ENCODE measurements at regions not wholly inside any gene's neighbourhood (a gene's known extent, or its start where the extent isn't known, plus 50 kb on each side); places are given as distances from the start of the nearest gene placed in this dataset.

DNA sequence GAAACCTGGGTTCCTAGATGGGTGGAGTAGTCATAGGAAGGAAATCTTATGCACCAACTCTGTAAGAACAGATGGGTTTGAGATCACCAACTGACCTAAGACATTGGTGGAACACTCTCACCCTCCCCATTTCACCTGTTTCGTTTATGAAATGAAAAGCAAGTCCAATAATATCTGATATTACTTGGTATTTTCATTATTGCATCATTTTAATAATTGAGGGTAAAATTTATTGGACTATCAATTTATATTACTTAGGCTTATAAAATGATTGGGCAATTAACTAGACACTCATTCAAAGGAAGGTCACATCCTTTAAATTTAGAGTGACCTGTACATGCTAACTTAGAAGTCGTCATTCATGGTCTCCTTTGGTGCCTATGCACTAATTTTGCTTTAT is 503.9 kb downstream of the TAFA4 start:
- H3K9me3 ChIP-seq (ENCODE audit: severe bottlenecking) = no peaks in the 10 kb centered on the region
- H3K36me3 ChIP-seq = no peaks in the 10 kb centered on the region
- no peak overlapping the region for H3K4me3 ChIP-seq (ENCODE audit: low read depth, low read length)
- H3K27me3 ChIP-seq (ENCODE audit: insufficient read depth, low read depth, severe bottlenecking) = no peaks in the 10 kb centered on the region
- TF ChIP-seq, protein P1, sequence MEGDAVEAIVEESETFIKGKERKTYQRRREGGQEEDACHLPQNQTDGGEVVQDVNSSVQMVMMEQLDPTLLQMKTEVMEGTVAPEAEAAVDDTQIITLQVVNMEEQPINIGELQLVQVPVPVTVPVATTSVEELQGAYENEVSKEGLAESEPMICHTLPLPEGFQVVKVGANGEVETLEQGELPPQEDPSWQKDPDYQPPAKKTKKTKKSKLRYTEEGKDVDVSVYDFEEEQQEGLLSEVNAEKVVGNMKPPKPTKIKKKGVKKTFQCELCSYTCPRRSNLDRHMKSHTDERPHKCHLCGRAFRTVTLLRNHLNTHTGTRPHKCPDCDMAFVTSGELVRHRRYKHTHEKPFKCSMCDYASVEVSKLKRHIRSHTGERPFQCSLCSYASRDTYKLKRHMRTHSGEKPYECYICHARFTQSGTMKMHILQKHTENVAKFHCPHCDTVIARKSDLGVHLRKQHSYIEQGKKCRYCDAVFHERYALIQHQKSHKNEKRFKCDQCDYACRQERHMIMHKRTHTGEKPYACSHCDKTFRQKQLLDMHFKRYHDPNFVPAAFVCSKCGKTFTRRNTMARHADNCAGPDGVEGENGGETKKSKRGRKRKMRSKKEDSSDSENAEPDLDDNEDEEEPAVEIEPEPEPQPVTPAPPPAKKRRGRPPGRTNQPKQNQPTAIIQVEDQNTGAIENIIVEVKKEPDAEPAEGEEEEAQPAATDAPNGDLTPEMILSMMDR (IDR thresholded peaks at IDR 0.05; ENCODE audit: low read depth, low read length) = no peak
- no peak for DNase-seq
- H3K27ac ChIP-seq = no peak overlapping the region

DNA sequence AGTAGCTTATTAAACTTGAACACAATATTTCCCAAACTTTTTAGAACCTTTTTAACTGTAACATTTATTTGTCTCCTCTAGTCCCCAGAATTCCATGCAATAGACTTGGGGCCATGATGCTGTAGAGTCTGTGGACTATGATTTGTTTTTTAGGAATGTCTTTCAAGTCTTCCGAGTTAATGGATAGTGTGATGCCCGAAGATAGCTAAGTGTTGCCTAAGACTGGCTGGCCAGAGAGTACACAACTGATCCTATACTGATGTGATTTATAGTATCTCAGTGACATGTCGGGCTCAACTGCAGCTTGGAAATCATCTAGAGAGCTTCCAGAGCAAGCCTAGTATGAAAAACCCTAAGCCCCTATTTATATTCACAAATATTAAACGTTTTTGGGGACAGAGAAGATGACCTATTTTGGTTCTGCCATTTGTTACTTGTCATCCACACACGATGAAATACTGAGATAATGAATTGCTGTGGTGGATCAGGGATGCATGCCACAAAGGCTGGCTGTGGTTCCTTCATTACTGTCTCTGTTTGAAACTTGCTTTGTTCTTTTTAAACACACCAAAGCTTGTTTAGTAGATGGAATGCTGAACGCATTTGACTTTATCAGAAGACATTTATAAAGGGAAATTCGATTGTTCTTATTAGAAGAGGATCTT is 507.4 kb downstream of the TAFA4 start:
- Histone ChIP-seq H3K27me3 (ENCODE audit: insufficient read depth, low read depth, severe bottlenecking) (no peaks in the 10 kb centered on the region), H3K9me3 (ENCODE audit: severe bottlenecking) (no peaks in the 10 kb centered on the region), H3K4me3 (ENCODE audit: low read depth, low read length) (no peak overlapping the region), H3K36me3 (no peaks in the 10 kb centered on the region), H3K27ac (no peak overlapping the region)
- no peak for DNase-seq
- TF ChIP-seq, protein P1 (IDR thresholded peaks at IDR 0.05; ENCODE audit: low read depth, low read length) = no peak

- Histone ChIP-seq H3K27ac (no peak overlapping the region), H3K27me3 (ENCODE audit: insufficient read depth, low read depth, severe bottlenecking) (no peaks in the 10 kb centered on the region), H3K9me3 (ENCODE audit: severe bottlenecking) (no peaks in the 10 kb centered on the region), H3K4me3 (ENCODE audit: low read depth, low read length) (no peak overlapping the region), H3K36me3 (no peaks in the 10 kb centered on the region)
- TF ChIP-seq, protein P1 (IDR thresholded peaks at IDR 0.05; ENCODE audit: low read depth, low read length) = no peak
- DNase-seq = no peak
Measured at GRCh38 chr3:68408626-68409025, 523.7 kb downstream of the TAFA4 start.

DNA sequence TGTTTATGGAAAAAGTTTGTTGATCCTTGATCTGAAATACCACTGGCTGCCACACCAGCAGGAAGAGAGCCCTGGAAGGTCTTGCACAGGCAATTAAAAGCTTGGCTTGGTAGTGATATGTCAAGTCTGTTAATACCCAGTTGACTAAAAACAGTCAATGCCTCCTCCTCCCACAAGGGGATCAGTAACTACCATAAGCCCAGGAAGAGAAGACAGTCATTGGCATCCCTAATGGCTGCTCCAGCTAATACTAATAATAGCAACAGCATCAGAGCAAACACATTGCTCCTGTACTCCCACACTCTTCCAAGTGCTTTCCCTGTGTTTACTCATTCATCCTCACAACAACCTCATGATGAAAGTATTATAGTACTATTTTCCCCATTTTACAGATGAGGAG is 528.6 kb downstream of the TAFA4 start:
- TF ChIP-seq, protein P1 (IDR thresholded peaks at IDR 0.05; ENCODE audit: low read depth, low read length) = no peak
- Histone ChIP-seq H3K27ac (no peak overlapping the region), H3K36me3 (no peaks in the 10 kb centered on the region), H3K9me3 (ENCODE audit: severe bottlenecking) (no peaks in the 10 kb centered on the region), H3K4me3 (ENCODE audit: low read depth, low read length) (no peak overlapping the region), H3K27me3 (ENCODE audit: insufficient read depth, low read depth, severe bottlenecking) (no peaks in the 10 kb centered on the region)
- DNase-seq = peak; percentile 16

DNA sequence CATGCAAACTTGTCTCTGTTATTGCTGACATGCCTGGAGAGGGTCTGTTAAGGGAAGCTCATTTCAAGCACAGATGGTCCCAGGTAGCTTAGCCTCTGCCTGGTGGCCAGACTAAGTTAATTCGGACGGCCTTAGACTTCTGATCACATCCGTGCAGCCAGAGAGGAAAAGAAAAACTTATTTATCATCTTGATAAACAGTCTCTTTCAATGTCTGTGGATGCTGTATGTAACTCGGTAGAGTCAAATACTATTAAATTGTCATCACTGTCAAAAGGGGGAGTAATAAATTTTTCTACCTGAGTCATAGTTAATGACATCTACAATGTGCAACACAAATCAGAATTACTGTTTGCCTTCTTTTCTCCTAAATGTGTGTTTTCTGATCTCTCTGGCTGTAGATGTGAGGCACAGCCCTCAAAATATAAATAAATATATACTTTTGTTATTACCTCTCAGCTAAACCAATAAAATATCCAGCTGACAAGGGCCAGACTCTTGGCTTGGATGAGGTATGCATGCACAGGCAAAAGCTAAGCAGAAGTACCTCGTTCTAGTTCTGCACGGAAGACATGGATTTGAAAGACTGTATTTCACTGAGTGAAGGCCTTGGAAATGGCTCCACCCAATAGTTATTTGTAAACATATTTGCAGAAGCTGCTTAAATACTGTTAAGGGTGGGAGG is 530.0 kb downstream of the TAFA4 start:
- H3K27me3 ChIP-seq (ENCODE audit: insufficient read depth, low read depth, severe bottlenecking) = no peaks in the 10 kb centered on the region
- H3K27ac ChIP-seq = peak overlapping the region; percentile 34
- TF ChIP-seq, protein P1 (IDR thresholded peaks at IDR 0.05; ENCODE audit: low read depth, low read length) = no peak
- no peaks in the 10 kb centered on the region for H3K9me3 ChIP-seq (ENCODE audit: severe bottlenecking)
- no peak overlapping the region for H3K4me3 ChIP-seq (ENCODE audit: low read depth, low read length)
- DNase-seq = peak; percentile 85
- H3K36me3 ChIP-seq = no peaks in the 10 kb centered on the region
